Globus pallidus (tissue), 1 donor: ENCODE measurements at regions not wholly inside any gene's neighbourhood (a gene's known extent, or its start where the extent isn't known, plus 50 kb on each side); places are given as distances from the start of the nearest gene placed in this dataset.

Experiments used
- DNase-seq: peaks from one replicate; pipeline ENCODE4 v3.0.0-alpha.2; 2015; ENCODE audit warnings: low spot score

DNA sequence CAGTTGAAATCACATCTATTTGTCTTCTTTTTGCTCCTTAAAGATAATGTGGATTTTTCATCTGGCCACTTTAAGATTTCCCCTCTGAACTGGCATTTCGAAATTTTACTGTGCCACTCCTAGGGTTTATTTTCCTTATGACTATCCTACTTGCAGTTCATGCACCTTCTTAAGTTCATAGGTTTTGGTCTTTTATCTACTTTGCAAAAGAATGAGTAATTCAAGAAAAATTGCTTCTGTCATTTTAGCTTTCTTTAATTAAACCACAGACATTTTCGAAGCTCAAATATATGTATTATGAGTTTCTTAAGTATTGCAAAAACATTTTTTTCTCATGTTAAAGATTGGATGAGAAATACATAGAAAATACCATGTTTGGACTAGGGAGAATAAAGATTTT is 1244.8 kb upstream of the TMPRSS15 start:
- DNase-seq: no peak

- DNase-seq: no peak
Observed at GRCh38 chr21:19683492-19683891, 1279.9 kb upstream of the TMPRSS15 start.

GRCh38 chr21:19684328-19684727 is 1280.7 kb upstream of the TMPRSS15 start:
- no peak for DNase-seq

- no peak for DNase-seq
Observed at GRCh38 chr21:19692231-19692630, 1288.6 kb upstream of the TMPRSS15 start.

GRCh38 chr21:19695796-19696195 is 1292.2 kb upstream of the TMPRSS15 start:
- no peak for DNase-seq

DNA sequence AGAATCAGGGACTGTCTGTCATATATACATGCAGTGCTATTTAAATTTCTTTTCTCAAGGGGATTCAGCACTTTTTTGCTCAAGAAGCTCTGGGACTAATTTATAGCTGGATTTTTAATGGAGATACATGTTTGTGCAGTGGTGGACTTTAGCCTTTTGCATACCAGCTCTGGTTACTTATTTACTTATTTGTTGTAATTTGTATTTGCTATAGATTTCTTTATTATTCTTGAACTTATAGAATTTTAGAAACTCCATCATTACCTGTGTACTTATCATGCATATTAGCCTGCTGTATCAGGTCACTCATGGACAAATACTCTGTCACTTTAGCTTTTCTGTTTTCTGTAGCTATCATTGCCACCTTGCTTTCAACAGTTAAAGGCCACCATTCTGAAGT is 1296.9 kb upstream of the TMPRSS15 start:
- no peak for DNase-seq

DNA sequence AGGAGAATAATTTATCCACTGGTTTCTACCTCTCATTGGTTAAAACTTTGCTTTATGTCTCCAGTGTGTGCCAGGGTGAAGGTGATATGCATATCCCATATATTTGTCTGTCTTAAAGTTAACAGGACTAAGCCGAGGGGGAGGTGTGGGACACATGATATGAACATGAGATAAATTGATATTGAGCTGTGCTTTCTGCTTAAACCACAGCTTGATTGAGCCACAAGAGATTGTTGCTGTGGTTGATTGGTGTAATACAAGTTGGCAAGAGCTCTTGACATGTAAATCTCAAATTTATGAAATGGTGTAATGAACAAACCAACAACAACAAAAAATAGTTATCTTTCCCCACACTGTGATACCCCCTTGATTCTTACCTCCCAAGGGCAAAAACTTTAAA is 1295.5 kb upstream of the NCAM2 start:
- no peak for DNase-seq

- no peak for DNase-seq
Observed at GRCh38 chr21:19704832-19705231, 1293.4 kb upstream of the NCAM2 start.

DNA sequence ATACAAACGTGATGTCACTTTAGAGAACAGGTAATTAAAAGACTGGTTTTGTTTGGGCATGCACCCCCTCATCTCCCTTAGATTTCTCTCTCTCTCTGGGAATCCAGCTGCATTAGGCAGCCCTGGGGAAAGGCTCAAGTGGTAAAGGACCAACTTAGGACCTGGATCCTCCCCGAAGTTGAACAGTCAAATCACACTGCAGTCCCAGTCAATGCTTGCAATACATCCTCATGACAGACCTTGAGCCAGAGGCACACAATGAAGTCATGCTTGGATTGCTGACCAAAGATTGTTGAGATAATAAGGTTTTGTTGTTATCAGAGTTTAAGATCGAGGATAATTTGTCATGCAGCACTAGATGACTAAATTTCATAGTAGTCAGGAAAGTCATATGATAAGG is 1285.8 kb upstream of the NCAM2 start:
- no peak for DNase-seq

DNA sequence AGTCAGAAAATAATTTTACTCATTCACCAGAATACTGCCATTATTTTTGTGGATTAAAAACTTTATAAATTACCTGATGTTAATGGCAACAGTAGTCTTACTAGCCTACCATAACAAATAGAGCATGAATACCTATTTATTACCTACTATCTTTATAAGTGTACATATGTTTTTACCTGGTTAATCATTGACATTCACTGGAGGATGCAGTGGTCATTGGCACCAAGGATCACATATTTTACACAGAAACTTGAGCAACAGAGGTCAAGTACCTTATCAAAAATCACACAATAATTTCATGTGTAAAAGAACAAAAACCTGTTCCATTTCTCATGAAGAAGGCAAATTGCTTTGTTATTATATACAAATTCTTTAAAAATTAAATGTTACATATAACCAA is 1284.9 kb upstream of the NCAM2 start:
- no peak for DNase-seq

GRCh38 chr21:19724081-19724480 is 1274.1 kb upstream of the NCAM2 start:
- no peak for DNase-seq

GRCh38 chr21:19731251-19731650 is 1267.0 kb upstream of the NCAM2 start:
- no peak for DNase-seq

DNA sequence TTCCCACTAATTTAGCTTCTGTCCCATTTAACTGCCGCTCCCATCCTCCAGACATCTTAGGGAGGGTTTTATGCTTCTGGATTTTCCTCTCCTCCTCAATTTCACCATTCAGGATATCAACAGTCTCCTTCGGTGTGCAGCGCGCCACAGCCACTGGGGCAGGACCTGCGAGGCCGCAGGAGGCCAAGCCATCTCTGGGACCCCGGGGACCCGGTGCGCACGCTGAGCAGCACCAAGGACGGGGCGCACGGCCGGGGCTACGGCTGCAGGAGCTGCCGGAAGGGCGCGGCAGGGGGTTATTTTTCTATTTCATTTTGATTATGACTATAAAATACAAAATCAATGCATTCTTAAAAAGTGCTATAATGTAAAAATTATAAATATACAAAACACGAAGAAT is 1238.4 kb upstream of the NCAM2 start:
- no peak for DNase-seq

DNA sequence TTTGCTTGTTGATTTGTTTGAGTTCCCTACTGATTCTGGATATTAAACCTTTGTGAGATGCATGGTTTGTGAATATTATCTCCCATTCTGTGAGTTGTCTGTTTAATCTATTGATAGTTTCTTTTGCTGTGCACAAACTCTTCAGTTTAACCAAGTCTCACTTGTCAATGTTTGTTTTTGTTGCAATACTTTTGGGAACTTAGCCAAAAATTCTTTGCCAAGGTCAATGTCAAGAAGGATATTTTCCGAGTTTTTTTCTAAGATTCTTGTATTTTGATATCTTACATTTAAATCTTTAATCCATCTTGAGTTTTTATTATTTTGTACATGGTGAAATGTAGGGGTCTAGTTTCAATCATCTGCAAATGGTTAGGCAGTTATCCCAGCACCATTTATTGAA is 1230.7 kb upstream of the NCAM2 start:
- no peak for DNase-seq

DNA sequence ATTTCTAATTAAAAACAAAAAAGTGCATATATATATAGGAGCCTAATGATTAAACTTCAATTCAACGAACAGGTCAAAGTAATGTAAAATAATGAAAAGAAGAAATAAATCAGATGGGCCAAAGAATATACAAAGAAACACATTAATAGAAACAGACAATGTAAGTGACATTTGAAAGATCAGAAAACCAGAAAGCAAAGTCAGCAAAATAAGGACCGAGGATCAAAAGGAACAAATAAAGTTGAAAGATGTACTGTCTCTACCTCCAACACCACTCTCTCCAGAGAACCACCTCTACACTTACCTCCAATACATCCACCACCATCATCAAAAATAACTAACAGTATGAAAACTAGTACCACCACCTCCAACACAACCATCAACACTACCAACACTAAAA is 1226.3 kb upstream of the NCAM2 start:
- DNase-seq: no peak

DNA sequence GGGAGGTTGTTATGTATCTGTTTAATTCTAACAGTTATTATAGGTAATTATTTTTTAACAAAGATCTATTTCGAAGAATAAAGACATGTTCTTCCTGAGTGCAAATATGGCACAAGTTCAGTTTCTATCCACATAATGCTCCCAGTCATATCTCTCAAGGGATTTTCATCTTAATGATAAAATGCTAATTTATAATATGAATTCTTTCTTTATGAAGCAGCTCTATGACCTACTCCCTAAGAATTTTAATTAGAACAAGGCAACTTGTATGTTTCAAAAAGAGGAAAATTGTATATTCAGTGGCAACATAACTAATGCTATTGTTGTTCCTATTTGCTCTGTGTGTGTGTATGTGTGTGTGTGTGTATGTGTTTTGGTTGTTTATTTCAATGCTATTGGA is 1222.1 kb upstream of the NCAM2 start:
- DNase-seq: no peak

GRCh38 chr21:19781881-19782652 is 1216.1 kb upstream of the NCAM2 start:
- no peak for DNase-seq

DNA sequence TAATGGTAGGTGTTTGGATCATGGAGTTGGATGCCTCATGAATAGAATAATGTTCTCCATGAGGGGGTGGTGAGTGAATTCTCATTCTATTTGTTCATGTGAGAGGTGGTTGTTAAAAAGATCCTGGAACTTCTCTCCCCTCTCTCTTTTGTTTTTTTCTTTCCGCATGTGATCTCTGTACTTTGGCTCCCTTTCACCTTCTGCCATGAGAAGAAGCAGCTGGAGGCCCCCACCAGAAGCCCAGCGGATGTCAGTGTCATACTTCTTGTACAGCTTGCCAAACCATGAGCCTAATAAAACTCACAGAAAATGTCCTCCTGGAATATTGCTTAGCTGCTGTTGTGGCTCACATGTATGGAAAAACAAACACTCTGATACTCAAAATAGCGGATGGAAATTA is 1212.3 kb upstream of the NCAM2 start:
- DNase-seq: no peak

DNA sequence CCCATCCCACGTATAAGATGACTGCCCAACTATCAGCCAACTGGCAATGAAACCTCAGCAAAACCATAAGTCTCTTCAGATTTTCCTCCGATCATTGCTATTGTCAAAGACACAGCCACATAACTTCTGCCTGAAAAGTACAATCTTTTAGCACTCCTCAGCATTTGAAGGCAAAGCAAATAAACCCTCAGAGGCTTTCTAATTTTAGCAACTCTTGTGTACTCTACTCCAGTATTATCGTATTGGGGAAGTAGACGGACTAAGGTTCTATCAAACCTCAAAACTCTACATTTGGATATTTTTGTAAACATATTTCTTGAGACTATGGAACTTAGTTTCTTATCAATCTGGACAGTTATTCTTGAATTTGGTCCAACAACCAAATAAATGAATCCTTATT is 1206.2 kb upstream of the NCAM2 start:
- DNase-seq: no peak

DNA sequence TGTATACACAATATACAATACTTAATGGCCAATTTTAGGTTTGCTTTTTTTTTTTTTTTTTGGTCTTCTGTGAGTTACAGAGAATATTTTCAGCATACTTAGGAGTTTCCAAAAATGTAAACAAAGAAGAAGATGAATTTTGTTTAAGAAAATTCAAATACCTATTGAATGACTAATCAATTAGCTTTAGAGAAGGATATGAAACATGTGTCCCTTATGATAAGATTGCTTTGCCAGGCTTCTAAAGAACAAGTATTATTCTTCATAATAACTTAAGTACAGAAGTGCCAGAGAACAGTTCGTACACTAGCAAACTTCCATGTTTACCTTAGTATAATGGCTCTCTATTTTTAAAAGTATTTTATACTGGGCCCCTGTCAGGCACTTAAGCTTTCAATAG is 1191.0 kb upstream of the NCAM2 start:
- no peak for DNase-seq

DNA sequence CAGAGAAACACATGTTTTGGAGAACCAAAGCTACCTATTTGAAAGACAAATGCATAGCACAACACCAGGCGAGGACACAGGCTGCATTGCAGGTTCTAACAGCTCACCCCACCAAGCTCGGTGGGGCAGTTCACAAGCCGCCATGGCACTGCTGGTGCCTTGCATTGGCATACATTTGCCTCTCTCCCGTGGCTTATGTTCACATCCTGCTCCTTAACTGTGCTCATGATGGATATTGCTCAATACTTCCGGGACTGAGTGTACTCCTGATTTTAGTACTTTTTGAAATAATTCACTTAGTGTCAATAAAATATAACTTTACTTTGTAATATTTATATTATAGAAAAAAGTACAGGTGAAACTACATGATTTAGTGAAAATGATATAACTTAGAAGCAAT is 1187.4 kb upstream of the NCAM2 start:
- no peak for DNase-seq

- DNase-seq: no peak
Observed at GRCh38 chr21:19830446-19830845, 1167.8 kb upstream of the NCAM2 start.

GRCh38 chr21:19832551-19832950 is 1165.7 kb upstream of the NCAM2 start:
- no peak for DNase-seq

DNA sequence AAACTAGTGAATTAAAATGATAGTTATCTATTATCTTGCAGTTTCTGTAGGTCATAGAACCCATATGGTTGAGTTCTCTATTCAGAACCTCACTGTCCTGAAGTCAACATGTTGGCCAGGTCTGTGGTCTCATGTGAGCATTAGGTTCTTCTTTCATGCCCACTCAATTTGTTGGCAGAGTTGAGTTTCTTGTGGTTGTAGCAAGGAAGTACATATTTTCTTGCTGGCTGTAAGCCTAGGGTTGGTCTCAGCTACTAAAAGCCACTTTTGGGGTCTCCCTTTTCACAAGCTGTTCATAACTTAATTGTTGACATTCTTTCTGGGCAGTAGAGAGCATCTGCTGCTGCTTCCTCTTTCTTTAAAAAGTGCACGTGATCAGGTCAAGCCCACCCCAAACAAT is 1165.1 kb upstream of the NCAM2 start:
- no peak for DNase-seq

- no peak for DNase-seq
Observed at GRCh38 chr21:19842601-19843000, 1155.6 kb upstream of the NCAM2 start.
